HCT116 (cell line): ENCODE measurements at regions not wholly inside any gene's neighbourhood (a gene's known extent, or its start where the extent isn't known, plus 50 kb on each side); places are given as distances from the start of the nearest gene placed in this dataset.

Experiments
- CTCF ChIP-seq, 3 experiments: fragments of 200-600 bp in 1 of 3; sonication (generic) in 1 of 3; IDR thresholded peaks in 2 of 3; conservative IDR thresholded peaks in 1 of 3; 2 replicates each; pipeline ENCODE4 v1.5.1; 2012 to 2017; ENCODE audit warnings: low read depth in 2 of 3, low read length in 2 of 3, antibody characterized with exemption in 1 of 3, borderline replicate concordance in 1 of 3, control low read depth in 1 of 3, mild to moderate bottlenecking in 1 of 3, mixed read lengths in 1 of 3, mixed run types in 1 of 3, moderate library complexity in 1 of 3; ENCODE audit not compliant: insufficient read depth in 1 of 3
- ELF1 ChIP-seq: IDR thresholded peaks from 2 replicates; pipeline ENCODE4 v1.6.1; 2012; ENCODE audit warnings: low read depth, borderline replicate concordance
- EZH2 ChIP-seq: fragments of 200-600 bp; sonication (generic); IDR thresholded peaks from 2 replicates; pipeline ENCODE4 v1.6.1; 2017; ENCODE audit warnings: antibody characterized with exemption, mixed run types
- EZH2phosphoT487 ChIP-seq: fragments of 200-600 bp; IDR thresholded peaks from 2 replicates; pipeline ENCODE4 v1.6.1; 2018; ENCODE audit warnings: antibody characterized with exemption, borderline replicate concordance
- POLR2A ChIP-seq: IDR thresholded peaks from 2 replicates; pipeline ENCODE4 v1.7.0; 2011; ENCODE audit warnings: borderline replicate concordance; ENCODE audit not compliant: insufficient read depth, insufficient read length; ENCODE audit errors: extremely low read depth
- POLR2AphosphoS5 ChIP-seq: IDR thresholded peaks from 2 replicates; pipeline ENCODE4 v1.6.1; 2011; ENCODE audit warnings: mild to moderate bottlenecking, low read depth, low read length, moderate library complexity
- RAD21 ChIP-seq: IDR thresholded peaks from 2 replicates; pipeline ENCODE4 v1.6.1; 2012; ENCODE audit warnings: low read depth, mild to moderate bottlenecking
- REST ChIP-seq: IDR thresholded peaks from 2 replicates; pipeline ENCODE4 v1.6.1; 2012; ENCODE audit warnings: low read depth
- SRF ChIP-seq: IDR thresholded peaks from 2 replicates; pipeline ENCODE4 v1.6.1; 2012; ENCODE audit warnings: low read depth
- TCF7L2 ChIP-seq: IDR thresholded peaks from 2 replicates; pipeline ENCODE4 v1.7.0; 2011; ENCODE audit warnings: borderline replicate concordance, inconsistent platforms; ENCODE audit not compliant: insufficient read depth, insufficient read length; ENCODE audit errors: extremely low read depth
- ZBTB33 ChIP-seq: IDR thresholded peaks from 2 replicates; pipeline ENCODE4 v1.6.1; 2011; ENCODE audit warnings: mild to moderate bottlenecking, low read length, moderate library complexity; ENCODE audit not compliant: insufficient replicate concordance; ENCODE audit errors: extremely low read depth
- ZFX ChIP-seq: fragments of 450-650 bp; IDR thresholded peaks from 2 replicates; pipeline ENCODE4 v1.6.1; 2017

- TF ChIP-seq POLR2AphosphoS5 (no peak), ZFX (no peak), POLR2A (no peak), RAD21 (no peak), TCF7L2 (no peak), CTCF (IDR thresholded peaks at IDR 0.05 in 2 of 3, conservative IDR thresholded peaks at IDR 0.05 in 1 of 3; ENCODE audit: borderline replicate concordance in 1 of 3, insufficient read depth in 1 of 3, low read depth in 2 of 3, low read length in 2 of 3) (no peak), EZH2 (no peak), EZH2phosphoT487 (no peak), ZBTB33 (no peak), SRF (no peak), ELF1 (no peak), REST (no peak)
Measured at GRCh38 chr6:133644548-133644891, 244.4 kb upstream of the TCF21 start.
